HT1080 (cell line): ENCODE measurements at regions not wholly inside any gene's neighbourhood (a gene's known extent, or its start where the extent isn't known, plus 50 kb on each side); places are given as distances from the start of the nearest gene placed in this dataset.

ENCODE experiments used
- DNase-seq: peaks from one replicate; pipeline ENCODE4 v3.0.0-alpha.2; 2015; ENCODE audit warnings: low read depth

DNA sequence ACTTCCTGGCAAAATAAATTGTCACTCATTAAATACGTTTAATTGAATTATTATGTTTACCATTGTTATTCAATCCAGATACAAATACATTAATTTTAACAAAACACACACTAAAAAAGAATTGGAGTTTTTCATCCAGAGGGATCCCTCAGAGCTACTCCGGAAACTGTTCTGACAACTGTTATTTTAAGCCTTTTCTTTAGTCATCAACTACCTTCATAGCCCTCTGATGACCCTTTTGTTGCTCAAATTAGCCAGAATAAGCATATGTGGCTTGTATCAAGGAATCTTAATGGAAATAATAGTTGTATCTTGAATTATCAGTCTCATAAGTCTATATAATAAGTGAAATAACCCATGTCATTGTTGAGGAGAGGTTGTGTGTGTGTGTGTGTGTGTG is 405.4 kb upstream of the FAT3 start:
- DNase-seq: no peak

GRCh38 chr11:91817996-91818395 is 406.6 kb upstream of the FAT3 start:
- DNase-seq: no peak

- no peak for DNase-seq
Observed at GRCh38 chr11:91813263-91813662, 411.4 kb upstream of the FAT3 start.

DNA sequence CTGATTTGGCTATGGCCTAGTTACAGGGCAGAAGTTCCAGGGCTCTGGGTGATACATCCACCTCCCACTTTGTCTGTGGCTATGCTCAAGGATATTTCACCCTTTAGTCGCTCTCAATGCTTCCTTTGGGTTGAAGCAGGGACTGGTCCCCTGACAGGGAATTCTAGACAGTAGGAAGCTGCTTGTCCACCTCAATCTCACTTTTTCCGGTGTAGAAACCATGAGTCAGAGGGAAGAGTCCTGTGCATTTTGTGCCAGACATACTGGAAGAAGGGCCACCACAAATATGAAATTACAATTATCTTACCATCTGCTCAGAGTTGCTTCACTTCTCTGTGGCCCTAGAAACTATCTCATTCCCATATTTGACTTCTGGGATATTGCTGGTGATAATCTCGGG is 413.7 kb upstream of the FAT3 start:
- peak; percentile 28 for DNase-seq

- DNase-seq: no peak
Observed at GRCh38 chr11:91805293-91805692, 419.3 kb upstream of the FAT3 start.

GRCh38 chr11:91804042-91804441 is 420.6 kb upstream of the FAT3 start:
- no peak for DNase-seq

- no peak for DNase-seq
Observed at GRCh38 chr11:91802475-91802874, 422.1 kb upstream of the FAT3 start.

GRCh38 chr11:91800208-91800914 is 424.3 kb upstream of the FAT3 start:
- DNase-seq: no peak

GRCh38 chr11:91798240-91798639 is 426.4 kb upstream of the FAT3 start:
- DNase-seq: no peak

DNA sequence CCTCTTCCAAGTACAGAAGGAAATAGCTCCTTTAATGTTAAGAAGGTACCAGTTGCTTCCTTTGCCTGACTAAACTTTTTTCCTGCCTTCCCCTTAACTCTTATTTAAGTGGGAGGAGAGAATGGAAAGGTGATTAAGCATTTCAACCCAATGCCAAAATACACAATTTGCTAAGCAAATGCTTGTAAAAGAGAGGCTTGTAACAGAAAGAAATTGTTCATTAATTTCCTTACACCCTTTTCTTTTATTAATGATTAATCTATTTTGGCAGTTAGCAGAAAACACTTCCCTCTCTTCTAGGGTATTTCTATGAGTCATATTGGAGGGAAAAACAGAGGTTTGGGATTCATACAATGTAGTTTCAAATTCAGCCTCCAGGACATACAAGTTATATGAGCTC is 427.6 kb upstream of the FAT3 start:
- no peak for DNase-seq

GRCh38 chr11:91795139-91795887 is 429.3 kb upstream of the FAT3 start:
- DNase-seq: no peak

- no peak for DNase-seq
Observed at GRCh38 chr11:91794146-91794545, 430.5 kb upstream of the FAT3 start.

GRCh38 chr11:91792779-91793262 is 431.8 kb upstream of the FAT3 start:
- peak; percentile 34 for DNase-seq

DNA sequence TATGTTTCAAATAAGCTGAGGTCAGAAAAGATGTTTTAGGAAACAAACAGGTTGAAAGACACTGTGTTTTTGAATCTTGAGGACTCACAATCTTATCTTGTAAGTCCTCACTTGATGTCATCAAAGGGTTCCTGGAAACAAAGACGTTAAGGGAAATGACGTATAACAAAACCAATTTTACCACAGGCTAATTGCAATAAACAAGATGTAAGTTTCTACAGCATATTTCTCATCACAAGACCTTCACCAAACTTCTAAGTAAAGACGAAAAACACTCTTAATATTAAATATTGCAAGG is 433.5 kb upstream of the FAT3 start:
- no peak for DNase-seq

DNA sequence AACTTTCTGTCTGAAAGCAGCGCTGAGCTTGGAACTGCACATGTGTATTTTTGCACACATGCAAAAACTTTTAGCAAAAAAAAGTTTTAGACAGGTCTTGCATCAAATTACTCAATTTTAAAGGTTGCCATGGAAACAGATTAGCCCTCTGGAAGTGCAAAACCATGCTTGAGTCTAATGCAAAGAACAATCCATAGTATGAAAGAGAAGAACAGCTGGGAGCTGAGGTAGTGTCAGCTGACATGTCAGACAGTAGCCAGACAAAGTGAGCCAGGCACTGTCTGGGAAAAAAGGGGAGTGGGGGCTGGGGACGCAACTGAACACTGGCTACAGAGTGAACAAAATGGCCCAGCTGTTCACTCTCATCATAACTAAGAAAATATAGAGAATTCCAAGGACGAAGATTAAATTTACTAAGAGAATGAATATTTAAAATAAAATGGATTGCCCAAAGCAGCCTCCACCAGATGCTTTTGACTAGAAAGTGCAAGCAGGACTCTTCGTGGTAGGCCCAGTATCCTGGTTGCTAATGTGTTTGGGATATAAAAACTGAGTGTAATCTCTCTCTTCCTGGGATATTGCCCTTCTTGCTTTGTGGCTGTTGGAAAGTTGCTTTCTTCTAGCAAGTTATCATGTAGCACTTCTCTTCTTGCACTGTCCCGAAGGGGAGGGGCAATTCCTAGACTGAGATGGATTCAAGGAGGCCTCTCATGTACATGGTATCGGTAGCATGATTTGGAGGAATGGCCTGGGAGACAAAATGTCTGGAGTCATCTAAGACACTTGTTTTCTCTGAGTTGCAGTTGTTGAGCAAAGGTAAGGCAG is 434.1 kb upstream of the FAT3 start:
- DNase-seq: no peak

DNA sequence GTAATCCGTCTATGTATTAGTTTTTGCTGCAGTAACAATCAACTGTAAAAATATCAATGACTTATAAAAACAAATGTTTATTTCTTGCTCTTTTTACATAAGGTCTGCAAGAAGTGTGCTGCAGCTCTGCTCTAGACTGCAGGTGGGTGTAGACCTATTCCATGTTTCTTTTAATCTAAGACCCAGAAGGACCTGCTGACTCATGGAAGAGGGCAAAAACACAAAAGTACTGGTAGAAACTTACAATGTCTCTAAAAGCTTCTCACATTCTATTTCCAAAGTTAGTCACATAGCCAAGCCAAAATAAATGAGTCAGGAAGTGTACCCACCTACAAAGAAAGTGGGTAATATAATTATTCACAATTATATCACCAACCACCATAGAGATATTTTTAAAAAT is 435.9 kb upstream of the FAT3 start:
- DNase-seq: no peak

- no peak for DNase-seq
Observed at GRCh38 chr11:91786097-91786496, 438.5 kb upstream of the FAT3 start.

DNA sequence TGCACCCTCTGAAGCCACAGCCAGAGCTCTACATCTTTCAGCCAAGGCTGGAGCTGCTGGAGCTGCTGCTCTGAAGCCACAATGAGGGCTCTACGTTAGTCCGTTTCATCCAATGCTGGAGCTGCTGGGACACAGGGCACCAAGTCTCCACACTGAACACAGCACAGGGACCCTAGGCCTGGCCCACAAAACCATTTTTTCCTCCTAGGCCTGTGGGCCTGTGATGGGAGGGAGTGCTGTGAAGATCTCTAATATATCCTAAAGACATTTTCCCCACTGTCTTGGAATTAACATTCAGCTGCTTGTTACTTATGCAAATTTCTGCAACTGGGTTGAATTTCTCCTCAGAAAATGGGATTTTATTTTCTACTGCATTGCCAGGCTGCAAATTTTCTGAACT is 441.4 kb upstream of the FAT3 start:
- no peak for DNase-seq

DNA sequence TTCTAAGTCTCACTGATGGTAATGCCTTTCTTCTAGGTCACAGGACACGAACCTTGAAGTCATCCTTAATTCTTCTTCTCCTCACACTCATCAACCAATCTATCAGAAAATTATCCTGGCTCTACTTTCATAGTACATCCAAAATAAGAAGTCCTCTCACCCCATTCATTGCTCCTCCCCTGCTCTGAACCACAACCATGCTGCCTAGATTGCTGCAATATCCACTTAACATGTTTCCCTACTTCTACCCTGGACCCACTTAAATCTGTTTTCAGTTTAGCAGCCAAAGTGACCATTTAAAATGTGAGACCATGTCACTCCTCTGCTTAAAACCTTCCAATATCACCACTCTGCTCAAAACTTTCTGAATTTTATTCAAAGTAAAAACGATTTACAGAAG is 445.9 kb upstream of the FAT3 start:
- no peak for DNase-seq

DNA sequence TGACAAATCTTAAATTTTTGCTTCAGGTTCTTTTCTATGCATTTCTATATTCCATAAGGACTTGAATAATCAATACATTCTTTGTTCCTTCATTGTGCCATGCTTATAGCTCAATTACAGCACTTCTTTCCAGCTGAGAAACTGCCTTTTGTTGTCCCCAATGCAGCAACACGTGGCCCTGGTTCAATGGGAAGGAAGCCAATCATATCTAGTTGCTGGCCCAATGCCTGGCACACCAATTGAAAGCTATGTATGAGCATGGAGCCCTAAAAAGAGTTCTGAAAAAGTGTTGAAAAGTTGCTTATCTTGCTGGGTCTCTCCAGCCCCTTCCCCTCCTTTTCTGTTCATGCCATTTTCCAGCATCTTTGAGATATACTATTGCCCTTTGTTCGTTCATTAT is 448.0 kb upstream of the FAT3 start:
- DNase-seq: no peak

DNA sequence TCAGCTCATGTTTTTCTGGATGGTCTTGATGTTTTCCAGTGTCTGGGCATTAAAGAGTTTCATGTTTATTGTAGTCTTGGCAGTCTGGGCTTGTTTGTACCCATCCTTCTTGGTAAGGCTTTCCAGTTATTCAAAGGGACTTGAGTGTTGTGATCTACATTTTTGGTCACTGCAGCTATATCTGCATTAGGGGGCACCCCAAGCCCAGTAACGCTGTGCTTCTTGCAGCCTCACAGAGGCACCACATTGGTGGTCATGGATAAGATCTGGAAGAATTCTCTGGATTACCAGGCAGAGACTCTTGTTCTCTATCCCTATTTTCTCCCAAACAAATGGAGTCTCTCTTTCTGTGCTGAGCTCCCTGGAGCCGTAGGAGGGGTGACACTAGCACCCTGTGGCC is 451.5 kb upstream of the FAT3 start:
- DNase-seq: peak; percentile 54

DNA sequence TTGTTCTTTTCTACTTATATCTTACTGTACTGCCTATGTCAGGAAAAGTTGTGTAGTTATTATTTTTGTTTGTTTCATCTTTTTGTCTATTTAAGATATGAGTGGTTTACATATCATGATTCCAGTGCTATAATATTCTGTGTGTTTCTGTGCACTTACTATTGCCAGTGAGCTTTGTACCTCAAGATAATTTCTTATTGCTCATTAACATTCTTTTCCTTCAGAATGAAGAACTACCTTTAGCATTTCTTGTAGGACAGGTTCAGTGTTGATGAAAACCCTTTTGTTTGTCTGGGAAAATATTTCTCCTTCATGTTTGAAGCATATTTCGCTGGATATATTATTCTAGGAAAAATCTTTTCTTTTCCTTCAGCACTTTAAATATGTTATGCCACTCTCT is 452.7 kb upstream of the FAT3 start:
- DNase-seq: no peak
